Heart left ventricle (tissue), 16 donors: ENCODE measurements at regions not wholly inside any gene's neighbourhood (a gene's known extent, or its start where the extent isn't known, plus 50 kb on each side); places are given as distances from the start of the nearest gene placed in this dataset.

ENCODE experiments used
- ATAC-seq, 4 donors: fragments of 200-7000 bp; cut with Tn5 transposase; one replicate each; pipeline ENCODE4 v1.9.1; 2020 to 2022; ENCODE audit warnings: moderate library complexity in 4 of 4, mild to moderate bottlenecking in 3 of 4, moderate number of reproducible peaks in 1 of 4
- DNase-seq, 5 donors: peaks; one replicate each; pipeline ENCODE4 v3.0.0-alpha.2; 2020
- H3K27ac ChIP-seq, 12 donors: fragments of 200-600 bp; sonication (generic) in 4 of 12; one replicate each; pipeline versions ENCODE4 v1.5.0 to v1.8.0; 2016 to 2022; ENCODE audit warnings: mild to moderate bottlenecking in 2 of 12
- H3K27me3 ChIP-seq, 9 donors: fragments of 200-600 bp; sonication (generic) in 2 of 9; one replicate each; pipeline versions ENCODE4 v1.5.1 to v1.8.0; 2016 to 2022; ENCODE audit warnings: mild to moderate bottlenecking in 3 of 9
- H3K36me3 ChIP-seq, 9 donors: fragments of 200-600 bp; sonication (generic) in 2 of 9; one replicate each; pipeline versions ENCODE4 v1.5.0 to v1.8.0; 2018 to 2022; ENCODE audit warnings: mild to moderate bottlenecking in 2 of 9
- H3K4me1 ChIP-seq, 12 donors: fragments of 200-600 bp; sonication (generic) in 4 of 12; one replicate each; pipeline versions ENCODE4 v1.5.0 to v1.8.0; 2016 to 2022; ENCODE audit warnings: mild to moderate bottlenecking in 3 of 12
- H3K4me3 ChIP-seq, 12 donors: fragments of 200-600 bp; sonication (generic) in 4 of 12; one replicate each; pipeline versions ENCODE4 v1.5.0 to v1.8.0; 2017 to 2022; ENCODE audit warnings: mild to moderate bottlenecking in 9 of 12, moderate library complexity in 4 of 12
- H3K9me3 ChIP-seq, 12 donors: fragments of 200-600 bp; sonication (generic) in 4 of 12; one replicate each; pipeline versions ENCODE4 v1.5.0 to v1.8.0; 2016 to 2022; ENCODE audit warnings: mild to moderate bottlenecking in 1 of 12
- POLR2A ChIP-seq, 2 donors: fragments of 450-650 bp; IDR thresholded peaks; one replicate each; pipeline ENCODE4 v1.6.1; 2017; ENCODE audit warnings: antibody characterized with exemption in 2 of 2, mild to moderate bottlenecking in 2 of 2, moderate library complexity in 2 of 2
- WGBS, 4 donors: extraction: QIAGEN DNeasy Blood & Tissue Kit in 2 of 4; methylation state at CpG; one replicate each; pipeline versions ENCODE4 v1.1.5 to v1.1.7; 2013 to 2018; 5-methylcytosine and 5-hydroxymethylcytosine counted together
- intact Hi-C, 10 donors: fragments of 100-400 bp; cut with DNase I; formaldehyde crosslinking; loops; one replicate each; pipeline versions ENCODE4 v1.11.1 to v1.14.2; 2022
- TF ChIP-seq, protein P1 (sequence below), 12 donors: fragments of 200-600 bp; sonication (generic) in 4 of 12; IDR thresholded peaks; one replicate each; pipeline versions ENCODE4 v1.5.0 to v1.8.0; 2018 to 2022; ENCODE audit warnings: antibody characterized with exemption in 12 of 12, mild to moderate bottlenecking in 5 of 12
- donor health status: ischemic (EF 13 %, LVEDD 7.1; RV severe dilation, severe dysfunction).
- donor health status: healthy with polysubstance abuse.
- donor health status: DM: no; HTN: yes; CAD: no.
- donor health status: DM: no; HTN: no; CAD: no.
- donor health status: ischemic (EF 25% LVEDD 6.9; RV normal size, moderate dysfunction).
- donor health status: ischemic (EF 25% LVEDD 5.7; RV mildly dilated, moderate dysfunction).
- donor health status: healthy.
- donor health status: DM: yes; HTN: yes; CAD: no.
- donor health status: ischemic (EF 35%, LVEDD 5.7; RV mildly dilated, moderate dysfunction).
- donor health status: nonischemic (EF 11% LVEDD 7.7; RV severe dilation, severe dysfunction).
- donor health status: DM: yes; HTN: yes; CAD: no.
- donor health status: PGD.
- donor health status: ischemic (EF 29% LVEDD 5.4; RV normal size, mild dysfunction).
- donor health status: nonischemic (EF 23%, LVEDD 6.1; RV moderate dilation, normal function).

GRCh38 chr18:2420367-2420766, 150.9 kb downstream of the METTL4 start:
- H3K27me3 ChIP-seq, result no peaks in the 10 kb centered on the region
- no peaks in the 10 kb centered on the region for H3K36me3 ChIP-seq
- intact Hi-C loops, result no loop called here
- no peak for DNase-seq
- no peak overlapping the region for H3K4me3 ChIP-seq
- H3K27ac ChIP-seq, result no peak overlapping the region
- ATAC-seq, result no peak
- no peaks in the 10 kb centered on the region for H3K9me3 ChIP-seq
- 79 to 90% (median 85%) methylated on average over 4 of the region's 4 CpGs for WGBS, 4 donors
- no peaks in the 10 kb centered on the region for H3K4me1 ChIP-seq
- TF ChIP-seq, protein P1, sequence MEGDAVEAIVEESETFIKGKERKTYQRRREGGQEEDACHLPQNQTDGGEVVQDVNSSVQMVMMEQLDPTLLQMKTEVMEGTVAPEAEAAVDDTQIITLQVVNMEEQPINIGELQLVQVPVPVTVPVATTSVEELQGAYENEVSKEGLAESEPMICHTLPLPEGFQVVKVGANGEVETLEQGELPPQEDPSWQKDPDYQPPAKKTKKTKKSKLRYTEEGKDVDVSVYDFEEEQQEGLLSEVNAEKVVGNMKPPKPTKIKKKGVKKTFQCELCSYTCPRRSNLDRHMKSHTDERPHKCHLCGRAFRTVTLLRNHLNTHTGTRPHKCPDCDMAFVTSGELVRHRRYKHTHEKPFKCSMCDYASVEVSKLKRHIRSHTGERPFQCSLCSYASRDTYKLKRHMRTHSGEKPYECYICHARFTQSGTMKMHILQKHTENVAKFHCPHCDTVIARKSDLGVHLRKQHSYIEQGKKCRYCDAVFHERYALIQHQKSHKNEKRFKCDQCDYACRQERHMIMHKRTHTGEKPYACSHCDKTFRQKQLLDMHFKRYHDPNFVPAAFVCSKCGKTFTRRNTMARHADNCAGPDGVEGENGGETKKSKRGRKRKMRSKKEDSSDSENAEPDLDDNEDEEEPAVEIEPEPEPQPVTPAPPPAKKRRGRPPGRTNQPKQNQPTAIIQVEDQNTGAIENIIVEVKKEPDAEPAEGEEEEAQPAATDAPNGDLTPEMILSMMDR (IDR thresholded peaks at IDR 0.05), result no peak
- TF ChIP-seq POLR2A (IDR thresholded peaks at IDR 0.05), result no peak

- no peak for DNase-seq
- Histone ChIP-seq H3K4me3 (no peak overlapping the region), H3K9me3 (peaks cover 0 to 2% (median 0%) of the 10 kb centered on the region in 12 donors), H3K4me1 (no peaks in the 10 kb centered on the region), H3K36me3 (no peaks in the 10 kb centered on the region), H3K27ac (no peak overlapping the region), H3K27me3 (no peaks in the 10 kb centered on the region)
- intact Hi-C loops, result no loop called here
- ATAC-seq, result no peak
- WGBS, 4 donors, result 53 to 70% (median 62%) methylated on average over 5 of the region's 5 CpGs
- no peak for TF ChIP-seq POLR2A (IDR thresholded peaks at IDR 0.05)
- TF ChIP-seq, protein P1 (IDR thresholded peaks at IDR 0.05), result no peak
These were observed 147.5 kb downstream of the METTL4 start for GRCh38 chr18:2423761-2424160.

DNA sequence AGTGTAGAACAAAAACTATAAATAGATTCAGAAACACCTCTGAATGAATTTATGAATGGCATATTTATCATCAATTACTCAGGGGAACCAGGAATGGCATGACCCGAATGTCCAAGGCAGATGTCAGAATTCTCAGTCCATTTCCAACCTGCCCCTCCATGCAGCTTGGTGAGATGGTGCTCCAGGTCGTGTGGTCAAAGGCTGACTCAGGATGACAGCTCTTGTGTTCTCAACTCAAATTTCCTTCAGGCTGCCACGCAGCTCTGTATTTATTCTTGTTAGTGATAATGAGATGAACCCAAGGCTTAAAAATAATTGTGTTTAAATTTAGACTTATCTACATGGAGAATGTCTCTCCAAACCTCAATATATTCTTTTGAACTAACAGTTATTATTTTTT, 146.9 kb downstream of the METTL4 start:
- Histone ChIP-seq H3K36me3 (no peaks in the 10 kb centered on the region), H3K27me3 (no peaks in the 10 kb centered on the region), H3K4me1 (no peaks in the 10 kb centered on the region), H3K27ac (no peak overlapping the region), H3K9me3 (peaks cover 0 to 3% (median 0%) of the 10 kb centered on the region in 12 donors), H3K4me3 (no peak overlapping the region)
- WGBS, 4 donors, result 38 to 48% (median 47%) methylated on average over 3 of the region's 3 CpGs
- TF ChIP-seq, protein P1 (IDR thresholded peaks at IDR 0.05), result no peak
- TF ChIP-seq POLR2A (IDR thresholded peaks at IDR 0.05), result no peak
- no peak for ATAC-seq
- DNase-seq, result no peak
- intact Hi-C loops, result no loop called here

- H3K36me3 ChIP-seq, result no peaks in the 10 kb centered on the region
- TF ChIP-seq, protein P1 (IDR thresholded peaks at IDR 0.05), result no peak
- no peak for TF ChIP-seq POLR2A (IDR thresholded peaks at IDR 0.05)
- H3K27ac ChIP-seq, result no peak overlapping the region
- peaks cover 0 to 14% (median 4%) of the 10 kb centered on the region in 12 donors for H3K9me3 ChIP-seq
- ATAC-seq, result no peak
- intact Hi-C loops, result no loop called here
- H3K4me3 ChIP-seq, result no peak overlapping the region
- WGBS, 4 donors, result 60 to 69% (median 65%) methylated on average over 4 of the region's 4 CpGs
- H3K27me3 ChIP-seq, result no peaks in the 10 kb centered on the region
- no peak for DNase-seq
- no peaks in the 10 kb centered on the region for H3K4me1 ChIP-seq
These were observed 145.6 kb downstream of the METTL4 start for GRCh38 chr18:2425426-2426317.
